ENCODE measurements at regions not wholly inside any gene's neighbourhood (a gene's known extent, or its start where the extent isn't known, plus 50 kb on each side); places are given as distances from the start of the nearest gene placed in this dataset.

- DNase-seq (ENCODE audit: low read depth, low spot score) (no peak), FAIRE-seq (no peak)
- Histone ChIP-seq H3K9me1 (ENCODE audit: control insufficient read depth, extremely low read depth, insufficient read depth, low read length) (no peaks in the 10 kb centered on the region), H3K4me3 (ENCODE audit: control insufficient read depth in 2 of 3, extremely low read depth in 1 of 3, insufficient read depth in 2 of 3, low read depth in 1 of 3, low read length in 3 of 3) (no peak overlapping the region), H3K27ac (ENCODE audit: control insufficient read depth, insufficient read depth, low read length) (no peak overlapping the region), H3K36me3 (ENCODE audit: control insufficient read depth in 2 of 2, extremely low read depth in 1 of 2, insufficient read depth in 2 of 2, low read length in 2 of 2) (no peaks in the 10 kb centered on the region), H3K4me2 (ENCODE audit: control insufficient read depth, extremely low read depth, insufficient read depth, low read depth, low read length) (no peak overlapping the region), H3K9me3 (ENCODE audit: control insufficient read depth, low read depth, low read length) (no peaks in the 10 kb centered on the region), H3K27me3 (ENCODE audit: control insufficient read depth, extremely low read depth, insufficient read depth, low read length) (no peaks in the 10 kb centered on the region), H4K20me1 (ENCODE audit: control insufficient read depth, extremely low read depth, insufficient read depth, low read length) (no peaks in the 10 kb centered on the region), H3K79me2 (ENCODE audit: control insufficient read depth, insufficient read depth, low read length) (no peaks in the 10 kb centered on the region), H2AFZ (ENCODE audit: control insufficient read depth, low read length) (no peak overlapping the region), H3K4me1 (ENCODE audit: control insufficient read depth, extremely low read depth, insufficient read depth, low read length) (no peaks in the 10 kb centered on the region), H3K9ac (ENCODE audit: control insufficient read depth, extremely low read depth, insufficient read depth, low read length) (no peak overlapping the region)
- TF ChIP-seq CTCF (optimal IDR thresholded peaks at IDR 0.05 in 1 of 3, IDR thresholded peaks at IDR 0.05 in 1 of 3, conservative IDR thresholded peaks at IDR 0.05 in 1 of 3; ENCODE audit: extremely low read depth in 1 of 3, insufficient read depth in 2 of 3, low read length in 3 of 3) (no peak), EZH2 (IDR thresholded peaks at IDR 0.05; ENCODE audit: low read length) (no peak)
- dilution Hi-C loops (cut with MboI; ENCODE audit: extremely low pct_ligation_motif_present, low sequenced_read_pairs): no loop called here
Observed at GRCh38 chr3:153337369-153337768, 175.3 kb downstream of the RAP2B start.

DNA sequence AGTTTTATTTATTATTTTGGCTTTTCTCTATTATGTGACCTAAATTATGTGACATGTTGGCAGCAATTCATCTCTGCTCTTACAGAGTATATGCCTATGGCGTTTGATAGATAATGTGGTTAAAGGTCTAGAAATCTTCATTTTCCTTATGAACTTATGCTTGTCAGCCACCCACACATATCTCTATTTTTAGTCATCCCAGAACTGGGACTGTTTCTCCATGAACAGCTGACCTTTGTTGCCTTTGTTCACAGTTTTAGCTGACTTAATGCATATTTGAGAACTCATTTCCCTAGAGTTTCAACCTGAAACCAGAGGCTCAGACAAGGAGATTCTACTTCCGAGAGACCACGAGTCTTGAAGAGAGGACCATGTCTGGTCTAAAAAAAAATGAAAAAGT lies 176.5 kb downstream of the RAP2B start:
- H3K27me3 ChIP-seq (ENCODE audit: control insufficient read depth, extremely low read depth, insufficient read depth, low read length): no peaks in the 10 kb centered on the region
- no peak for FAIRE-seq
- no peak overlapping the region for H3K4me3 ChIP-seq (ENCODE audit: control insufficient read depth in 2 of 3, extremely low read depth in 1 of 3, insufficient read depth in 2 of 3, low read depth in 1 of 3, low read length in 3 of 3)
- no peak for DNase-seq (ENCODE audit: low read depth, low spot score)
- H3K4me1 ChIP-seq (ENCODE audit: control insufficient read depth, extremely low read depth, insufficient read depth, low read length): no peaks in the 10 kb centered on the region
- no peaks in the 10 kb centered on the region for H3K9me3 ChIP-seq (ENCODE audit: control insufficient read depth, low read depth, low read length)
- H2AFZ ChIP-seq (ENCODE audit: control insufficient read depth, low read length): no peak overlapping the region
- no peaks in the 10 kb centered on the region for H3K79me2 ChIP-seq (ENCODE audit: control insufficient read depth, insufficient read depth, low read length)
- H3K4me2 ChIP-seq (ENCODE audit: control insufficient read depth, extremely low read depth, insufficient read depth, low read depth, low read length): no peak overlapping the region
- no peak overlapping the region for H3K9ac ChIP-seq (ENCODE audit: control insufficient read depth, extremely low read depth, insufficient read depth, low read length)
- TF ChIP-seq EZH2 (IDR thresholded peaks at IDR 0.05; ENCODE audit: low read length): no peak
- no peak for TF ChIP-seq CTCF (optimal IDR thresholded peaks at IDR 0.05 in 1 of 3, IDR thresholded peaks at IDR 0.05 in 1 of 3, conservative IDR thresholded peaks at IDR 0.05 in 1 of 3; ENCODE audit: extremely low read depth in 1 of 3, insufficient read depth in 2 of 3, low read length in 3 of 3)
- no peak overlapping the region for H3K27ac ChIP-seq (ENCODE audit: control insufficient read depth, insufficient read depth, low read length)
- dilution Hi-C loops (cut with MboI; ENCODE audit: extremely low pct_ligation_motif_present, low sequenced_read_pairs): no loop called here
- H4K20me1 ChIP-seq (ENCODE audit: control insufficient read depth, extremely low read depth, insufficient read depth, low read length): no peaks in the 10 kb centered on the region
- H3K9me1 ChIP-seq (ENCODE audit: control insufficient read depth, extremely low read depth, insufficient read depth, low read length): no peaks in the 10 kb centered on the region
- no peaks in the 10 kb centered on the region for H3K36me3 ChIP-seq (ENCODE audit: control insufficient read depth in 2 of 2, extremely low read depth in 1 of 2, insufficient read depth in 2 of 2, low read length in 2 of 2)
